ENCODE measurements at regions not wholly inside any gene's neighbourhood (a gene's known extent, or its start where the extent isn't known, plus 50 kb on each side); places are given as distances from the start of the nearest gene placed in this dataset.

- H3K4me3 ChIP-seq, result no peak overlapping the region
- no peaks in the 10 kb centered on the region for H3K36me3 ChIP-seq
- no peaks in the 10 kb centered on the region for H3K9me3 ChIP-seq
- DNase-seq (no peak), FAIRE-seq (peak; percentile 43), ATAC-seq (no peak)
- no peaks in the 10 kb centered on the region for H3K4me1 ChIP-seq
- no peak for TF ChIP-seq CTCF (IDR thresholded peaks at IDR 0.05)
- no peaks in the 10 kb centered on the region for H3K27me3 ChIP-seq
- no peak overlapping the region for H3K27ac ChIP-seq
- intact Hi-C loops (cut with DNase I), result no loop called here
Measured at GRCh38 chr2:142786918-142787702, 90.4 kb upstream of the KYNU start.

DNA sequence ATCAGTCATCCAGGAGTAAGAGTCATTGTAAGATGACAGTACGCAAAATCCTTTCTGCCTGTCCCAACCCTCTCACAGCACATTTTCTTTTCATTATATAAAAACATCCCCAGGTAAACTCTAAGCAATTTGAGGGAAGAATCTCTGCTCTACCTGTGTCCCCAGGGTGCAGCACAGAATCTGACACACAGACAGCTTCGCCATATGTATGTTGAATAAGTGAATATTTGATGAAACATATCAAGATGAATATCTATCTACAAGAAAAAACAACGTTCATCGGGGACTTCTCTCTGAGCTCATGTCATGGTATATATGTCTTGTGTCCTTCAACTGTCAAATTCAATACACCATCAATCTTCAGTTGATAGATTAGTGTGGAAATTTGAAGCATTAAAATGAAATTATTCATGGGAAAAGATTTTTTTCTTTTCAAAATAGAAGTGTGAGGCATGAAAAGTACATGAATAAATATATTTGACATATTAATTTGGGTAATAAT, 94.5 kb upstream of the KYNU start:
- ATAC-seq (no peak), FAIRE-seq (no peak), DNase-seq (no peak)
- no peaks in the 10 kb centered on the region for H3K36me3 ChIP-seq
- no peaks in the 10 kb centered on the region for H3K27me3 ChIP-seq
- no peaks in the 10 kb centered on the region for H3K9me3 ChIP-seq
- H3K27ac ChIP-seq, result no peak overlapping the region
- WGBS, 2 donors, result 51 to 57% methylated on average over 4 of the region's 4 CpGs
- intact Hi-C loops (cut with DNase I), result no loop called here
- no peak for TF ChIP-seq CTCF (IDR thresholded peaks at IDR 0.05)
- no peaks in the 10 kb centered on the region for H3K4me1 ChIP-seq
- no peak overlapping the region for H3K4me3 ChIP-seq

DNA sequence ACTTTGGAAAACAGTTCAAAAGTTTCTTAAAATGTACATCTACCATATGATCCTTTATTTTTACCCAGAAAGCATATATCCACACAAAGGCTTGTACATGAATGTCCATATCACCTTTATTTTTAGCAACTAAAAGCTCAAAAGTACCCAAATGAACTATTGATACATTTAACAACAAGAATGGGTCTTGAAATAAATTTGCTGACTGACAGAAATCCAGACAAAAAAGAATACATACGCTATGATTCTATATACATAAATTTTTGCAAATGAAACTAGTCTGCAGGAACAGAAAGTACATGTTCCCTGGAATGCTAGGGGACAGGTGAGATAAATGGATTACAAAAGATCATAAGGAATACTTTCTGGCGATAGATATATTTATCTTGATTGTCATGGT, 96.3 kb upstream of the KYNU start:
- Histone ChIP-seq H3K27me3 (no peaks in the 10 kb centered on the region), H3K4me1 (no peaks in the 10 kb centered on the region), H3K4me3 (no peak overlapping the region), H3K36me3 (no peaks in the 10 kb centered on the region), H3K27ac (no peak overlapping the region), H3K9me3 (no peaks in the 10 kb centered on the region)
- ATAC-seq (no peak), DNase-seq (no peak), FAIRE-seq (no peak)
- intact Hi-C loops (cut with DNase I), result no loop called here
- no peak for TF ChIP-seq CTCF (IDR thresholded peaks at IDR 0.05)
- 58 to 68% methylated on average over 2 of the region's 2 CpGs for whole genome bisulfite sequencing, 2 donors

DNA sequence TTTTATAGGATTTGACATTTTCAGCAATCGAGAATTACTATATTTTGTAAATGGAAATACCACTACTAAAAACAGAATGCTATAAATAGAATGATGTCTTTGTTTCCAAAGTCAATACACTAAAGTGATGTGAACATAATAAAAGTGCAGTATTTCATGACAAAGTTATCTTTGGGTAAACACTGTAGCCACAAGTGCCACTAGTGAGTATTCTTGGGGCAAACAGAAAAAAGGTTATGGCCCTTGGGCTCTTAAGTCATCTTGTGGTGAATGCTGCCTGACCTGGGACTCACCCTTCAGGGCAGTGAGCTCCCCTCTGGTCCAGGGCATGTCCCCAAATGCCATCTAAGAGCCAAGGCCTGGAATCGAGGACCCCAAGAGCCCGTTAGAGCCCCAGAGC, 99.2 kb upstream of the KYNU start:
- FAIRE-seq (no peak), ATAC-seq (no peak), DNase-seq (no peak)
- no peaks in the 10 kb centered on the region for H3K9me3 ChIP-seq
- 46 to 74% methylated on average over 3 of the region's 3 CpGs for WGBS, 2 donors
- no peak overlapping the region for H3K4me3 ChIP-seq
- no peaks in the 10 kb centered on the region for H3K27me3 ChIP-seq
- intact Hi-C loops (cut with DNase I), result no loop called here
- no peaks in the 10 kb centered on the region for H3K4me1 ChIP-seq
- no peaks in the 10 kb centered on the region for H3K36me3 ChIP-seq
- no peak overlapping the region for H3K27ac ChIP-seq
- no peak for TF ChIP-seq CTCF (IDR thresholded peaks at IDR 0.05)

- intact Hi-C loops (cut with DNase I), result no loop called here
- Histone ChIP-seq H3K4me1 (no peaks in the 10 kb centered on the region), H3K36me3 (no peaks in the 10 kb centered on the region), H3K4me3 (no peak overlapping the region), H3K27ac (no peak overlapping the region), H3K9me3 (no peaks in the 10 kb centered on the region), H3K27me3 (no peaks in the 10 kb centered on the region)
- TF ChIP-seq CTCF (IDR thresholded peaks at IDR 0.05), result no peak
- ATAC-seq (no peak), FAIRE-seq (no peak), DNase-seq (no peak)
- WGBS, 2 donors, result 62 to 63% methylated on average over 2 of the region's 2 CpGs
Measured at GRCh38 chr2:142777742-142778141, 99.7 kb upstream of the KYNU start.
